ENCODE measurements at regions not wholly inside any gene's neighbourhood (a gene's known extent, or its start where the extent isn't known, plus 50 kb on each side); places are given as distances from the start of the nearest gene placed in this dataset.

DNA sequence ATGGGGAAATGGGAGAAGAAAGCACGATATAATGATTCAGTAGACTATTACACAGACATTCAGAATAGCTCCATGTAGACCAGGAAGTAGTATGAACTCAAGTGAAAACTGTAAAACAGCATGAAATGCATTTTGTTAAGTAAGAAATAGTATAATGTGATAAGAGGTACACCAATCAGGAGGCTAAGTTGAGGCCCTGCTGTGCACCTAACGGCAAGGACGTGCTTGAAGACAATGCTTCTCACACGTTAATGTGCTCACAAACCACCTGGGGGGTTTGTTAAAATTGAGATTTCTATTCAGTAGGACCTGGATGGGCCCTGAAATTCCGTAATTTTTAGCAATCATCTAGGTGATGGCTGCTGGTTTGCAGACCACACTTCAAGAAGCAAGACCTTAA, 178.9 kb upstream of the SULF2 start:
- TF ChIP-seq, protein P1, sequence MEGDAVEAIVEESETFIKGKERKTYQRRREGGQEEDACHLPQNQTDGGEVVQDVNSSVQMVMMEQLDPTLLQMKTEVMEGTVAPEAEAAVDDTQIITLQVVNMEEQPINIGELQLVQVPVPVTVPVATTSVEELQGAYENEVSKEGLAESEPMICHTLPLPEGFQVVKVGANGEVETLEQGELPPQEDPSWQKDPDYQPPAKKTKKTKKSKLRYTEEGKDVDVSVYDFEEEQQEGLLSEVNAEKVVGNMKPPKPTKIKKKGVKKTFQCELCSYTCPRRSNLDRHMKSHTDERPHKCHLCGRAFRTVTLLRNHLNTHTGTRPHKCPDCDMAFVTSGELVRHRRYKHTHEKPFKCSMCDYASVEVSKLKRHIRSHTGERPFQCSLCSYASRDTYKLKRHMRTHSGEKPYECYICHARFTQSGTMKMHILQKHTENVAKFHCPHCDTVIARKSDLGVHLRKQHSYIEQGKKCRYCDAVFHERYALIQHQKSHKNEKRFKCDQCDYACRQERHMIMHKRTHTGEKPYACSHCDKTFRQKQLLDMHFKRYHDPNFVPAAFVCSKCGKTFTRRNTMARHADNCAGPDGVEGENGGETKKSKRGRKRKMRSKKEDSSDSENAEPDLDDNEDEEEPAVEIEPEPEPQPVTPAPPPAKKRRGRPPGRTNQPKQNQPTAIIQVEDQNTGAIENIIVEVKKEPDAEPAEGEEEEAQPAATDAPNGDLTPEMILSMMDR (IDR thresholded peaks at IDR 0.05; ENCODE audit: borderline replicate concordance, extremely low read depth, low read length, poor library complexity, severe bottlenecking) = no peak
- no peak for TF ChIP-seq EZH2 (IDR thresholded peaks at IDR 0.05; ENCODE audit: borderline replicate concordance, low read depth, low read length, severe bottlenecking)
